ENCODE measurements at regions not wholly inside any gene's neighbourhood (a gene's known extent, or its start where the extent isn't known, plus 50 kb on each side); places are given as distances from the start of the nearest gene placed in this dataset.
"Not testable (repeated sequence)": the region's sequence is repeated elsewhere in the genome, so short reads cannot be mapped to it uniquely, and the experiment has no call there.

DNA sequence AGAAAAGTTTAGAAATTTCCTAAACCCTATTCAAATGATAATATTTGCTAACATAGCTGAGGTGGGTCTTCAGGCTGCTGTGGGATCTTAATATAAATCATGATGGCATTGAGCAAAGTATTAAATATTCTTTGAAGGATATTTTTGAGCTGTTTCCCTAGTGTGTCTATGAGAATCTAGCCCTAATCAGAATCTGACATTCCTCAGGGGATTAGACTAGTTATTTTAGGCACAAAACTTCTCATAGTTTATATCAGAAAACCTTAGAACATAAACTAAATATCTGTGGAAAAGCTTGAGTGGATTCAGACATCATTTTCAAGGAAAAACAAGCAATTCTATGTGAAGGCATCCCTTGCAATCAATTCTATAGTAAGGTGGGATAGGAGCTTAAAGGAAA is 594.5 kb downstream of the RFPL4B start:
- DNase-seq: no peak

DNA sequence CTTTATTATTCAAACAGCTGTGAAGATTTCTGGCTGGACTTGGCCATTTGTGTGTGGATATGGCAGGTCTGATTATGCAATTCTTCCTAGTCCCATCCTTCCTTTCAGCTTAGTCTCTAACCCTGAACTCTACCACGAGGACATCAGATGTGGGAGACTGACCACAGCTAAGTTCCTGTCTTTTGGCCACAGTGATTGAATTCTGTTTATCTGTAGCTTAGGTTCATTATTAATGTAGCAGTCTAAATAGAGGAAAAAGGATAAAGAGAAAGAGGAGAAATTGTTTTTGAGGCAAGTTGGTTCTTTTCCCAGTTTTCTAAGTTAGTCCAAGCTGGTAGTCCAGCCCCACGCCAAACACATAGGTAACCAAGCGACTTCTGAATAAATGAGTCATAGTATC is 598.9 kb downstream of the RFPL4B start:
- DNase-seq: no peak

GRCh38 chr6:112947507-112947906 is 600.4 kb downstream of the RFPL4B start:
- no peak for DNase-seq

- no peak for DNase-seq
Measured at GRCh38 chr6:112951829-112952228, 604.7 kb downstream of the RFPL4B start.

- DNase-seq: not testable (repeated sequence)
Measured at GRCh38 chr6:112955743-112956142, 608.6 kb downstream of the RFPL4B start.

DNA sequence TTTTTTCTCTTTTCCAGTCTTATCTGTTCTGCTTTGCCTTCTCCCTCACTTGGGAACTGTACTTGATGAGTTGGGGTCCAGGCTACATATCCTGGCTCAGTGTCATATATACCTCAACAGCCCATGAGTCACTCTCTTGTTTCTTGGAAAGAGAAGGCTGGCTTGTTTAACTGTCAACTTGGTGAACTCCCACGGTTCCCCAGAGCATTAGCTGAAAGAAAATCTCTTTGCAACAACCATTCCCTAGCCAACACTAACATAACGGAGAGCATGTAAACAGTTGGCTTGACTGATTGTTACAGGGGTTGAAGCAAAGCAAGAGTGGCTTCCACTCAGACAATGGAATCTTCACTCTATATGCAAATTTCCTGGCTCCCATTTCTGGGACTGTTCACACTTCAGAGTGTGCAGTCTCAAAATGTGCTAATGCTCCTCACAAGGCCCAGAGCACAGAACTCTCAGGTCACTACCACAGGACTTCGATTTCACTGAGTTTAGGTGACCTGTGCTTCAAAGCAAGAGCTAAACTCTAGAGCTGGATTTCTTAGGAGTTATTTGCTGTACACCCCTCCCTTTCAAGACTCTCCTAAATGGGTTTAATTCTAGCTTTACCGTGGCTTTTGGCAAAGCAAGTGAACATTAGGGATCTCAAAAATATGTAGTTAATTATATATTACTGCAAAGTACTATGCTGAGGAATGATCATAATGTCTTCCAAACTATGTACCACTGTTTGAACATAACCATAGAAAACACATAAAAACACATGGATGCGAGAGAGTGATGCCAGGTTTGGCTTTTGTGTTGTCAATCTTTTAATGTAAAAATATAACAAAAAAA is 609.8 kb downstream of the RFPL4B start:
- no peak for DNase-seq

DNA sequence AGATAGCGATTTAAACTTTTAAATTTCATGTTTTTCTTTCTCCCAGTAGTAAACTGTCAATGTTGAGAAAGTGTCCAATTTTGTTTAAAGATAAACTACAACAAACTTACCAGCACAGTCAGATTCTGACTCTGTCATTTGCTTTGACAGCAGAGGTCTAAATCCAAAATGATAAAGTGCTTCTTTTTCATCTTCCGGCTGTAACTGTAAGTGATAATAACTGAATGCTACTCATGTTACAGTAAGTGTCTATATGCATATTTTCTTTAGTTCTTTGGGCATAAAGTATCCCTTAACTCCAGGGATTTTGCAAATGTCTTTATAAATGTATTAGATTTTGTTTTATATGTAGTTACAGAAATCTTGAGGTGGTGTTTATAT is 610.4 kb downstream of the RFPL4B start:
- DNase-seq: no peak

DNA sequence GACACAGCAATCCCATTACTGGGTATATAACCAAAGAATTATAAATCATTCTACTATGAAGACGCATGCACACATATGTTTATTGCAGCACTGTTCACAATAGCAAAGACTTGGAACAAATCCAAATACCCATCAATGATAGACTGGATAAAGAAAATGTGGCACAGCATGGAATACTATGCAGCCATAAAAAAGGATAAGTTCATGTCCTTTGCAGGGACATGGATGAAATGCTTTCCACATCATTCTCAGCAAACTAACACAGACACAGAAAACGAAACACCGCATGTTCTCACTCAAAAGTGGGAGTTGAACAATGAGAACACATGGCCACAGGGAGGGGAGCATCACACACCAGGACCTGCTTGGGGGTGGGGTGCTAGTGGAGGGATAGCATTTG is 613.0 kb downstream of the RFPL4B start:
- DNase-seq: not testable (repeated sequence)

DNA sequence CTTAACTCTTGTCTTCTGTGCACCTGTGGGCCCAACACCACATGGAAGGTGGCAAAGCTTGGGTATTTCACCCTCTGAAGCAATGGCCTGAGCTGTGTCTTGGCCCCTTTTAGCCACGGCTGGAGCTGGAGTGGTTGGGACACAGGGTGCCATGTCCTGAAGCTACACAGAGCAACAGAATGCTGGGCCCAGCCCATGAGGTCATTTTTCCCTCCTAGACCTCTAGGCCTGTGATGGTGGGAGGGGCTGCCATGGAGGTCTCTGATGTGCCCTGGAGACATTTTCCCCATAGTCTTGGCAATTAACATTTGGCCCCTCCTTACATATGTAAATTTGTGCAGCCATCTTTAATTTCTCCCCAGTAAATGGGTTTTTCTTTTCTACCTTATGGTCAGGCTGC is 620.8 kb downstream of the RFPL4B start:
- no peak for DNase-seq

DNA sequence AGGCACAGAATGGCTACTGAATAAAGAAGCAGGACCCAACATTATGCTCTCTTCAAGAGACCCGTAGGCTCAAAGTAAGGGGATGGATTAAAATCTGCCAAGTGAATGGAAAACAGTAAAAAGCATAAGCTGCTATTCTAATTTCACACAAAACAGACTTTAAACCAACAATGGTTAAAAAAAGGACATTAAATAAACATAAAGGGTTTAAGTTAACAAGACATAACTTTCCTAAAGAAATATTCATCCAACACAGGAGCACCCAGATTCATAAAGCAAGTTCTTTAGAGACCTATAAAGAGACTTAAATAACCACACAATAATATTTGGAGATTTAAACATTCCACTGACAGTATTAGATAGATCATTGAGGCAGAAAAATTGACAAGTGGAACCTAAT is 624.5 kb downstream of the RFPL4B start:
- DNase-seq: no peak

DNA sequence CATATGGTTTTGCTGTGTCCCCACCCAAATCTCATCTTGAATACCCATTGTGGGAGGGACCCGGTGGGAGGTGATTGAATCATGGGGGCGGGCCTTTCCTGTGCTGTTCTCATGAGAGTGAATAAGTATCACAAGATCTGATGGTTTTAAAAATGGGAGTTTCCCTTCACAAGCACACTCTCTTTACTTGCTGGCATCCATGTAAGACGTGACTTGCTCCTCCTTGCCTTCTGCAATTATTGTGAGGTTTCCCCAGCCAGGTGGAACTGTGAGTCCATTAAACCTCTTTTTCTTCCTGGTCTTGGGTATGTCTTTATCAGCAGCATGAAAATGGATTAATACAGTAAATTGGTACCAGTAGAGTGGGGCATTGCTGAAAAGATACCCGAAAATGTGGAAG is 627.8 kb downstream of the RFPL4B start:
- not testable (repeated sequence) for DNase-seq

DNA sequence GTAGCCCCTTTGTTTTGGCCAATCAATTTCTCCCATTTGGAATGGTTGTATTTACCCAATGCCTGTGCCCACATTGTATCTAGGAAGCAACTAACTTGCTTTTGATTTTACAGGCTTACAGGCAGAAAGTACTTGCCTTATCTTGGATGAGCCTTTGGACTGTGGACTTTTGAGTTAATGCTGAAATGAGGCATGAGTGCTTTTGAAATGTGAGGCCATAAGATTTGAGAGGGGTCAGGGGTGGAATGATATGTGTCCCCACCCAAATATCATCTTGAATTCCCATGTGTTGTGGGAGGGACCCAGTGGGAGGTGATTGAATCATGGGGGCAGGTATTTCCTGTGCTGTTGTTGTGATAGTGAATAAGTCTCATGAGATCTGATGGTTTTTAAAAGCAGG is 629.4 kb downstream of the RFPL4B start:
- DNase-seq: not testable (repeated sequence)

DNA sequence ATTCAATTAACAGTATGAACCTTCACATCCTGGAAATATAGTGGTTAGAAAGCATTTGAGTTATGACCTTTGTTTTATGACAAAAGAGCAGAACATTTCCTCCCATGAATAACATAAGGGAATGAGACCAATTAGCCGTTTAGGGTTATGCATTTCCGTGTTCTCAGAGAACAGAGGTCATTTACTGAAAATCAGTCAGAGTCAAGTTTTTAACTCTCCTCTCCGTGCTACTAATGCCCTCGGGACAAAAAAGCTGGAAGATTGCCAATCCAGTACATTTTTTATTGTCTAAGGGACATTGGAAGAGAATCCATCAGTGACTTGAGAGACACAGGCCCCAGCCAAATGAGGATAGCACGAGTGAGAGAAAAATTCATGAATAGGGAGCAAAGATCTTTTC is 632.7 kb downstream of the RFPL4B start:
- no peak for DNase-seq

DNA sequence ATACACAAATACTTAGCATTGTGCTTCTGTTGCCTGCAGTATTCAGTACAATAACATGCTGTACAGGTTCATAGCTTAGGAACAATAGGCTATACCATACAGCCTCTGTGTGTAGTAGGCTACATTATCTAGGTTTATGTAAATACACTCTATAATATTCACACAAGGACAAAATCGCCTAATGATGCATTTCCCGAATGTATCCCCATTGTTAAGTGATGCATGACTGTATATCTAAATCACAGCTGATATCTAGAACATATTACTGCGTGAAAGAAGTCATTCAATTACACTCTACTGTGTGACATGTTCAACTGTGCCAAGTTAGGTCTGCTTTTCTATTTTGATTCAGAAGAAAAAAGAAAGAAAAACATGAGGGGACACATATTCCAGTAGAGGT is 633.5 kb downstream of the RFPL4B start:
- no peak for DNase-seq

GRCh38 chr6:112983713-112984261 is 636.7 kb downstream of the RFPL4B start:
- no peak for DNase-seq

GRCh38 chr6:112984899-112985298 is 637.8 kb downstream of the RFPL4B start:
- DNase-seq: no peak

GRCh38 chr6:112986321-112986720 is 639.2 kb downstream of the RFPL4B start:
- no peak for DNase-seq

DNA sequence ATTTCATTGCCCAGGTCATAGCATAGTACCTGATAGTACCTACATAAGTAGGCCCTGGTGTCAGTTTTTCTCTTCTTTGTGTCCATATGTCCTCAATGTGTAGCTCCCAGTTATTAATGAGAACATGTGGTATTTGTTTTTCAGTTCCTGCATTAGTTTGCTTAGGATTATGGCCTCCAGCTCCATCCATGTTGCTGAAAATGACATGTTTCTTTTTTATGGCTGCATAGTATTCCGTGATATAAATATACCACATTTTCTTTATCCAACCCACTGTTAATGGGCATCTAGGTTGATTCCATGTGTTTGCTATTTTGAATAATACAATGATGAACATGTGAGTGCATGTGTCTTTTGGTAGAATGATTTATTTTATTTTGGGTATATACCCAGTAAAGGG is 641.6 kb downstream of the RFPL4B start:
- no peak for DNase-seq

DNA sequence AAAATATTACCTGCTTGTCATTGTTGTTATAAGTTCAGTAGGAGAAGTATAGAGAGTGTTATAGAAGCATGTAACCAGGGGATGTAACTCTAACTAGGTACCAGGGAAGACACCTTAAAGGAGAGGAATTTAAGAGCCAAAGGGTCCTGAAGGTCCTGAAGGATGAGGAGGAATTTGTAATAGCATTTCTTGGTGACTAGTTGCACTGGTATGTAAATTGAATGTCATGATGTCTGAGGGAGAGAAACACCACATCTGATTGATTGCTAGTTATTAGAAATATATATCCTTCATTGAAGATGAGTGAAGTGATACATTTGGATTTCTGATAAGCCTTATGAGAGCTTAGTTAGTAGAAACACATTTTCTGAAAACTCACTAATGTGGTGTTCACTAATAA is 643.8 kb downstream of the RFPL4B start:
- DNase-seq: no peak

DNA sequence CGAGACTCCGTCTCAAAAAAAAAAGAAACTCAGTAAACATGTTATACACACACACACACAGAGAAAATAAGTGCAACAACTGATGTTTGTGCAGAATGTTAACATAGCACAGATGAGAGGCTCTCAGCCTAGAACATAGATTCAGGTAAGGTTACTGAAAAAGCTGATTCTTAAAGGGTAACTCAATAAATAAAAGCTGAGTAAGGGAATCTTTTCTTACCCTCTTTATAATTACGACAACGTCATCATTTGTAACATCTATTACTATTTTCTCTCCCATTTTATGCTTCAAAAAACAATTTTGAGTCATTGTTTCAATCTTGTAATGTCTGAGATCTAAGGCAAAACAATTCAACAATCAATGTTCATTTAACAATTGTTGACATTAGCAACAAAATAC is 644.8 kb downstream of the RFPL4B start:
- no peak for DNase-seq

DNA sequence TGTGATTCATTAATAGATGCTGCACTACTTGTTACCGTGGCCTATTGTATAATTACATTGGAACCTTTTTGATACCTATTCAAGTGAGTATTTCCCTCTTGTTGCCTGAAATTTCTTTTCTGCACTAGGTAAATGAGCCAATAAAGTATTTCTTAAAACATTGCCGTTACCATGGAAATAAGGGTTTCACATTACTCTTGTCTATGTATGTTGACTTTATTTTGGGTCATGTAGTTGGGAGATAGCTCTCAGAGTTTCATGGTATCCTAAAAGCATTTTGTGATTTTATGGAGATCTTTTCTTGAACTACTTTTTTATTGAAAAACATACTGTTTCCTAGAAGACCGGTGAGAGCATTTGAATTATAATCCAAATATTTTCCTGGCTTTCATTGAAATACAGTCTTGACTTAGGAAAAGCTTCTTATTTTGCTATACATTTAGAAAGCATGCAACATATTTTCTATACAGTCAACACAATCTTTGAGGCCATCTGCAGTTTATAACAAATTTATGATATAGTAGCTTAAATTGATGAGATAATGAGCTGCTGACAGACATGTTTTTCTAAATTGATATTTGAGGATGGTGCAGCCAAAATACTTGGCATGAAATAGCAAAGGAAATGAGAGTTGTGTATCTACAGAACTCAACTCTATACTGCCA is 650.4 kb downstream of the RFPL4B start:
- DNase-seq: no peak

DNA sequence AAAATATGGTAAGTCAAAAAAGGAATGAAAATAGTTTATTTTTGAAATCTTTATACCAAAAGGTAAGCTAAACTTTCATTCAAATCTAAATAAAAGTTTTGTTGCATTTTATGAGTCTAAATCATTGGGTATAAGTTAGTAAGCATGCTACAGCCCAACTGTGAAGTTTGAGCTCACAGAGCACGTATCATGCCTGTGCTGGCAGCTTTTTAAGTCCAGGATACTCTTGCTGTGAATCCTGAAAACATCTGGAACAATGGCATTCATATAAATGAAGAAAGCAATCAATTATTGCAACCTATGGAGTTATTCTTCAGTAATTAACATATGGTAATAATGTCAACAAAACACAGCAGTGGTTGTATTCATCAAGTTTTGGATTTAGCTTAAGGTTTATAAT is 656.9 kb downstream of the RFPL4B start:
- no peak for DNase-seq

GRCh38 chr6:113004470-113005270 is 657.5 kb downstream of the RFPL4B start:
- no peak for DNase-seq

- no peak for DNase-seq
Measured at GRCh38 chr6:113006494-113006893, 659.4 kb downstream of the RFPL4B start.

All from CD4-positive, alpha-beta T cell treated with Interleukin-10 for 1 hour (primary cell).